HEK293T (cell line): ENCODE measurements at regions not wholly inside any gene's neighbourhood (a gene's known extent, or its start where the extent isn't known, plus 50 kb on each side); places are given as distances from the start of the nearest gene placed in this dataset.

ENCODE experiments used
- ARNT ChIP-seq: fragments of 450-650 bp; IDR thresholded peaks from 2 replicates; pipeline ENCODE4 v1.6.1; 2017; ENCODE audit warnings: mild to moderate bottlenecking
- FOXK2 ChIP-seq: fragments of 450-650 bp; IDR thresholded peaks from 2 replicates; pipeline ENCODE4 v1.6.1; 2016; ENCODE audit warnings: mild to moderate bottlenecking
- FOXM1 ChIP-seq: fragments of 450-650 bp; IDR thresholded peaks from 2 replicates; pipeline ENCODE4 v1.6.1; 2017; ENCODE audit warnings: mild to moderate bottlenecking, borderline replicate concordance
- L3MBTL2 ChIP-seq: fragments of 450-650 bp; conservative IDR thresholded peaks from 2 replicates; pipeline ENCODE4 v1.6.1; 2016; ENCODE audit warnings: mild to moderate bottlenecking
- NFRKB ChIP-seq: fragments of 450-650 bp; IDR thresholded peaks from 2 replicates; pipeline ENCODE4 v1.6.1; 2016; ENCODE audit warnings: mild to moderate bottlenecking, moderate library complexity
- SP1 ChIP-seq: fragments of 450-650 bp; IDR thresholded peaks from 2 replicates; pipeline ENCODE4 v1.6.1; 2017
- SUZ12 ChIP-seq: fragments of 450-650 bp; IDR thresholded peaks from 2 replicates; pipeline ENCODE4 v1.6.1; 2016; ENCODE audit warnings: mild to moderate bottlenecking
- TARDBP ChIP-seq: fragments of 450-650 bp; IDR thresholded peaks from 2 replicates; pipeline ENCODE4 v1.6.1; 2016
- TF ChIP-seq, protein P1 (sequence below): fragments of 450-650 bp; IDR thresholded peaks from 2 replicates; pipeline ENCODE4 v1.6.1; 2016

DNA sequence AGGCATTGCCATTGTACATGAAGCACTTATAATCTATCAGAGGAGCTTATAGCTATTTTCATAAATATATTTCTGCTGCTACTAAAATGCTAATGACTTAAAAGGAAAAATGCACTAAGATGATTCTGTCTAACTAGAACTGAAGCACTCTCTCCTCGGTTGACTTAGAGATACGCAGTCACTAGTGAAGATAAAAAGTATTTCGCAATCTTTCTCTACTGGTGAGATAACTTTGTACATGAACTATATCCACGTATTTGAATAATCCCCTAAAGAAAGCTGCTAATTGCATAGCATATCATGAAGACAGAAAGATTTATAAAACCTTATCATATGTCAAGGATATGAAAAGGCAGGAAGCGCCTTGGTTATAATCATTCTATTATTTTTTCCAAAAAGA is 658.1 kb upstream of the PRMT6 start:
- TF ChIP-seq FOXM1, result no peak
- no peak for TF ChIP-seq NFRKB
- TF ChIP-seq SP1, result no peak
- TF ChIP-seq SUZ12, result no peak
- no peak for TF ChIP-seq TARDBP
- no peak for TF ChIP-seq L3MBTL2
- TF ChIP-seq, protein P1, sequence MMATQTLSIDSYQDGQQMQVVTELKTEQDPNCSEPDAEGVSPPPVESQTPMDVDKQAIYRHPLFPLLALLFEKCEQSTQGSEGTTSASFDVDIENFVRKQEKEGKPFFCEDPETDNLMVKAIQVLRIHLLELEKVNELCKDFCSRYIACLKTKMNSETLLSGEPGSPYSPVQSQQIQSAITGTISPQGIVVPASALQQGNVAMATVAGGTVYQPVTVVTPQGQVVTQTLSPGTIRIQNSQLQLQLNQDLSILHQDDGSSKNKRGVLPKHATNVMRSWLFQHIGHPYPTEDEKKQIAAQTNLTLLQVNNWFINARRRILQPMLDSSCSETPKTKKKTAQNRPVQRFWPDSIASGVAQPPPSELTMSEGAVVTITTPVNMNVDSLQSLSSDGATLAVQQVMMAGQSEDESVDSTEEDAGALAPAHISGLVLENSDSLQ, result no peak
- no peak for TF ChIP-seq FOXK2
- TF ChIP-seq ARNT, result no peak
